ENCODE measurements at regions not wholly inside any gene's neighbourhood (a gene's known extent, or its start where the extent isn't known, plus 50 kb on each side); places are given as distances from the start of the nearest gene placed in this dataset.

- TF ChIP-seq CTCF (IDR thresholded peaks at IDR 0.05) (no peak), POLR2A (IDR thresholded peaks at IDR 0.05) (no peak)
- Histone ChIP-seq H3K36me3 (replicated peaks in 1 of 2) (no peaks in the 10 kb centered on the region), H3K4me3 (no peak overlapping the region), H3K27me3 (no peaks in the 10 kb centered on the region), H3K9me3 (replicated peaks in 1 of 3) (no peaks in the 10 kb centered on the region), H3K27ac (peak overlapping the region in 2 of 5 donors; percentile 19 to 83), H3K4me1 (replicated peaks in 1 of 2) (no peaks in the 10 kb centered on the region)
- intact Hi-C loops (cut with DNase I) = no loop called here
- WGBS, 4 donors = 48 to 62% (median 59%) methylated on average over 2 of the region's 2 CpGs
- DNase-seq = no peak
Measured at GRCh38 chr11:130581646-130582045, 133.2 kb downstream of the ADAMTS15 start.

DNA sequence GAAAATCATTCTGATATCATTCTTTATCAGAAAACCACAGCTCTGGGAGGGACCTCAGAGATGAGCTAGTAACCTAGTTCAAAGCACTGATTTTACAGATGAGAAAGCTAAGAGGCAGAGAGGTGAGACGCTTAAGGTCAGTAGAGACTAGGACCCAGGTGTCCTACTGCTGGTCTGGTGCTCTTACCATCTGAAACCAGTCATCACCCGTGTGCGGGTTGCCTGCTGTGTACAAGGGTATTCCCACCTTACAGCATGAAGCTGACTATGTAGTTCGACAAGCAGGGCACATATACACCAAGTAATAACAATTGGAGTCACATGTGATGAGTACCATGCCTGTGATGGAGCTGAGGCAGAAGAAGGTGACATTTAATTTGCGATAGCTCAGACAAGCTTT, 133.7 kb downstream of the ADAMTS15 start:
- 77 to 83% (median 80%) methylated on average over 5 of the region's 5 CpGs for WGBS, 4 donors
- TF ChIP-seq CTCF (IDR thresholded peaks at IDR 0.05) = no peak
- TF ChIP-seq POLR2A (IDR thresholded peaks at IDR 0.05) = no peak
- Histone ChIP-seq H3K27ac (peak overlapping the region in 1 of 5 donors; percentile 61), H3K36me3 (replicated peaks in 1 of 2) (no peaks in the 10 kb centered on the region), H3K9me3 (replicated peaks in 1 of 3) (no peaks in the 10 kb centered on the region), H3K4me1 (replicated peaks in 1 of 2) (no peaks in the 10 kb centered on the region), H3K4me3 (no peak overlapping the region), H3K27me3 (no peaks in the 10 kb centered on the region)
- intact Hi-C loops (cut with DNase I) = no loop called here
- no peak for DNase-seq

DNA sequence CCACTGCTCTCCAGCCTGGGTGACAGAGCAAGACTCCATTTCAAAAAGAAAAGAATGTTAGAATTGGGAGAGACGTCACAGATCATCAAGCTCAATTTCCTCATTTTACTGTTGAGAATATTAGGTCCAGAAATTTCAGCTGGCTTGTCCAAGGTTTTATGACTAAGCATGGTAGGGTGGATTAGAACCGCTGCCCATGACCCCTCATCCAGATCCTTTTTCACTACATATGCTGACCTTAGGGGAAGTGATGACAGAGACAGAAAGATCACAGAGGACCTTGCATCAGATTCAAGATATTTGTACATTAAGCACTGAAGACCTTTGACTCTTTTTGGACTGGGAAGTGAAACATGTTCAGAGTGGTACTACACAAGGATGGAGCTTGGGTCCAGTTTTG, 134.5 kb downstream of the ADAMTS15 start:
- no peaks in the 10 kb centered on the region for H3K36me3 ChIP-seq (replicated peaks in 1 of 2)
- intact Hi-C loops (cut with DNase I) = no loop called here
- H3K9me3 ChIP-seq (replicated peaks in 1 of 3) = no peaks in the 10 kb centered on the region
- no peaks in the 10 kb centered on the region for H3K4me1 ChIP-seq (replicated peaks in 1 of 2)
- TF ChIP-seq POLR2A (IDR thresholded peaks at IDR 0.05) = no peak
- TF ChIP-seq CTCF (IDR thresholded peaks at IDR 0.05) = no peak
- H3K27ac ChIP-seq = no peak overlapping the region
- DNase-seq = no peak
- H3K4me3 ChIP-seq = no peak overlapping the region
- 60 to 80% (median 73%) methylated on average over 2 of the region's 2 CpGs for WGBS, 4 donors
- H3K27me3 ChIP-seq = no peaks in the 10 kb centered on the region

- DNase-seq = no peak
- no peaks in the 10 kb centered on the region for H3K27me3 ChIP-seq
- no peak overlapping the region for H3K27ac ChIP-seq
- no peak overlapping the region for H3K4me3 ChIP-seq
- 76 to 80% (median 78%) methylated on average over 4 of the region's 4 CpGs for WGBS, 4 donors
- no peaks in the 10 kb centered on the region for H3K4me1 ChIP-seq (replicated peaks in 1 of 2)
- H3K9me3 ChIP-seq (replicated peaks in 1 of 3) = no peaks in the 10 kb centered on the region
- intact Hi-C loops (cut with DNase I) = no loop called here
- H3K36me3 ChIP-seq (replicated peaks in 1 of 2) = no peaks in the 10 kb centered on the region
- TF ChIP-seq POLR2A (IDR thresholded peaks at IDR 0.05) (no peak), CTCF (IDR thresholded peaks at IDR 0.05) (no peak)
Measured at GRCh38 chr11:130583801-130584211, 135.4 kb downstream of the ADAMTS15 start.
